GM18502 (cell line): ENCODE measurements at regions not wholly inside any gene's neighbourhood (a gene's known extent, or its start where the extent isn't known, plus 50 kb on each side); places are given as distances from the start of the nearest gene placed in this dataset.
"Not testable (repeated sequence)": the region's sequence is repeated elsewhere in the genome, so short reads cannot be mapped to it uniquely, and the experiment has no call there.

Experiments
- ATAC-seq: cut with Tn5 transposase; IDR thresholded peaks from one replicate; pipeline ENCODE4 v1.9.1; 2021; ENCODE audit warnings: mild to moderate bottlenecking; ENCODE audit not compliant: unreplicated experiment, poor library complexity

- ATAC-seq: no peak
These were observed 1026.2 kb upstream of the ZEB2 start for GRCh38 chr2:145546091-145546490.

- ATAC-seq: no peak
These were observed 1023.9 kb upstream of the ZEB2 start for GRCh38 chr2:145543856-145544255.

- ATAC-seq: no peak
These were observed 1023.2 kb upstream of the ZEB2 start for GRCh38 chr2:145543155-145543554.

- ATAC-seq: no peak
These were observed 1021.1 kb upstream of the ZEB2 start for GRCh38 chr2:145541028-145541427.

- ATAC-seq: no peak
These were observed 1018.9 kb upstream of the ZEB2 start for GRCh38 chr2:145538661-145539350.

- ATAC-seq: peak; percentile 43
These were observed 1010.7 kb upstream of the ZEB2 start for GRCh38 chr2:145530653-145531052.

- no peak for ATAC-seq
These were observed 1004.9 kb upstream of the ZEB2 start for GRCh38 chr2:145524836-145525235.

GRCh38 chr2:145524303-145524702 is 1004.4 kb upstream of the ZEB2 start:
- no peak for ATAC-seq

GRCh38 chr2:145519254-145519653 is 999.3 kb upstream of the ZEB2 start:
- not testable (repeated sequence) for ATAC-seq

- ATAC-seq: no peak
These were observed 992.0 kb upstream of the ZEB2 start for GRCh38 chr2:145511946-145512345.

GRCh38 chr2:145503511-145503910 is 983.6 kb upstream of the ZEB2 start:
- ATAC-seq: no peak

- ATAC-seq: no peak
These were observed 982.0 kb upstream of the ZEB2 start for GRCh38 chr2:145501920-145502319.

GRCh38 chr2:145495590-145495989 is 975.7 kb upstream of the ZEB2 start:
- ATAC-seq: no peak

GRCh38 chr2:145494441-145494840 is 974.5 kb upstream of the ZEB2 start:
- ATAC-seq: no peak

GRCh38 chr2:145488571-145488970 is 968.7 kb upstream of the ZEB2 start:
- ATAC-seq: no peak

- ATAC-seq: no peak
These were observed 964.7 kb upstream of the ZEB2 start for GRCh38 chr2:145484448-145485097.

- ATAC-seq: no peak
These were observed 963.9 kb upstream of the ZEB2 start for GRCh38 chr2:145483854-145484253.

GRCh38 chr2:145481334-145481922 is 961.5 kb upstream of the ZEB2 start:
- no peak for ATAC-seq

- no peak for ATAC-seq
These were observed 944.9 kb upstream of the ZEB2 start for GRCh38 chr2:145464866-145465265.

- no peak for ATAC-seq
These were observed 940.2 kb upstream of the ZEB2 start for GRCh38 chr2:145460112-145460511.

GRCh38 chr2:145431181-145431951 is 911.4 kb upstream of the ZEB2 start:
- ATAC-seq: no peak
